Omental fat pad (tissue), 3 donors: ENCODE measurements at regions not wholly inside any gene's neighbourhood (a gene's known extent, or its start where the extent isn't known, plus 50 kb on each side); places are given as distances from the start of the nearest gene placed in this dataset.

ENCODE experiments used
- ATAC-seq: fragments of 150-250 bp; one replicate; pipeline ENCODE4 v1.9.1; 2016; ENCODE audit warnings: mild to moderate bottlenecking, moderate library complexity; ENCODE audit not compliant: low FRiP score
- DNase-seq: peaks from one replicate; pipeline ENCODE4 v3.0.0-alpha.2; 2019; ENCODE audit warnings: low spot score
- CTCF ChIP-seq, 3 donors: fragments of 450-650 bp; IDR thresholded peaks; one replicate each; pipeline ENCODE4 v1.5.1; 2016 to 2017; ENCODE audit warnings: antibody characterized with exemption in 3 of 3, mild to moderate bottlenecking in 3 of 3, moderate library complexity in 2 of 3

DNA sequence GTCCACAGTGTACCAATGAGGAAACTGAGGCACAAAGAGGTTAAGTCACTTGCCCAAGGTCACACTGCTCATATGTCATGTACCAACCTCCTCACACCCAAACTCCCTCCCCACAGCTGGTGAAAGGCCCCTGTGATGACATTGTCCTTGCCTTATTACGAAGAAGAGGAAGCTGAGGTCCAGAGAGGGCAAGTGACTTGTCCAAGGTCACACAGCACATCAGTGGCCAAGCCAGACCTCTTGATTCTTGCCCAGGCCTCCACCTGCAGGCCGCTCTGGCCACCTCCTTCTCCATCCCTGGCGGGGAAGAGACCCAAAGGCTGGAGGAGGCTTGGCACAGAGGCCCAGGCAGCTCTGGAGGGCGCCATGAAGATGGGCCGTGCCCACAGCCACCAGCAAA, 492.4 kb downstream of the PTPRU start:
- no peak for ATAC-seq
- DNase-seq, result no peak
- TF ChIP-seq CTCF (IDR thresholded peaks at IDR 0.05), result no peak

- no peak for DNase-seq
- ATAC-seq, result no peak
- no peak for TF ChIP-seq CTCF (IDR thresholded peaks at IDR 0.05)
Observed at GRCh38 chr1:29725262-29725661, 488.9 kb downstream of the PTPRU start.

GRCh38 chr1:29722598-29722997, 486.3 kb downstream of the PTPRU start:
- DNase-seq (no peak), ATAC-seq (no peak)
- no peak for TF ChIP-seq CTCF (IDR thresholded peaks at IDR 0.05)

GRCh38 chr1:29719253-29719652, 482.9 kb downstream of the PTPRU start:
- no peak for TF ChIP-seq CTCF (IDR thresholded peaks at IDR 0.05)
- ATAC-seq, result no peak
- DNase-seq, result no peak

DNA sequence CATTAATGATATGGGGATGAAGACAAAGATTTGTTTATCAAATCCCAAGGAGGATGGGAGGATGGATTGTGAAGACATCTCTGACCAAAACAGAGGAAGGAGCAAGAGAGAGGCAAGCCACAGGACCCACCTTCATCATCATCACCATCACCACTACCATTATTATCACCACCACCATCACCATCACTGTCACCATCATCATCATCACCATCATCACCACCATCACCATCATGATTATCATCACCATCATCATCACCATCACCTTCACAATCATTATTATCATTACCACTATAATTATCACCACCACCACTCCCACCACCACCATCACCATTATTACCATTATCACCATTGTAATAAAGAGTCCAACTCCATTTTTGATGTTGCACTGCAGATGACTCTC, 482.5 kb downstream of the PTPRU start:
- ATAC-seq (no peak), DNase-seq (no peak)
- TF ChIP-seq CTCF (IDR thresholded peaks at IDR 0.05), result no peak

- ATAC-seq (no peak), DNase-seq (no peak)
- no peak for TF ChIP-seq CTCF (IDR thresholded peaks at IDR 0.05)
Observed at GRCh38 chr1:29716306-29716705, 480.0 kb downstream of the PTPRU start.

DNA sequence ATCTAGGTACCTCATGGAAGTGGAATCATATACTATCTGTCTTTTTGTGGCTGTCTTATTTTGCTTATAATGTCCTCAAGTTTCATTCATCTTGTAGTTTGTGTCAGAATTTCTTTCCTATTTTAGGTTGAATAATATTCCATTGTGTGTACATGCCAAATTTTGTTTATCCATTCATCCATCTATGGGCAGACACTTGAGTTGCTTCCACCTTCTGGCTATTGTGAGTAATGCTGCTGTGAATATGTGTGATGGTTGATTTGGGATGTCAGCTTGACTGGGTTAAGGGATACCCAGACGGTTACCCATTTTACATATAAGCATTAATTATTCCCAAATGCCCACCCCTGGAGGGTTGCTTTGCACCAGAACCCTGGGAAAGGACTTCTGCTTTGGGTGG, 477.5 kb downstream of the PTPRU start:
- ATAC-seq (no peak), DNase-seq (no peak)
- no peak for TF ChIP-seq CTCF (IDR thresholded peaks at IDR 0.05)
